GM12891 (cell line): ENCODE measurements at regions not wholly inside any gene's neighbourhood (a gene's known extent, or its start where the extent isn't known, plus 50 kb on each side); places are given as distances from the start of the nearest gene placed in this dataset.

Source experiments
- POLR2A ChIP-seq: IDR thresholded peaks from 2 replicates; pipeline ENCODE4 v1.6.1; 2011; ENCODE audit warnings: low read depth, low read length, control low read depth
- POLR2AphosphoS5 ChIP-seq: IDR thresholded peaks from 2 replicates; pipeline ENCODE4 v1.6.1; 2011; ENCODE audit warnings: low read depth, low read length, control low read depth
- TAF1 ChIP-seq: IDR thresholded peaks from 2 replicates; pipeline ENCODE4 v1.6.1; 2011; ENCODE audit warnings: low read depth, low read length, control low read depth

DNA sequence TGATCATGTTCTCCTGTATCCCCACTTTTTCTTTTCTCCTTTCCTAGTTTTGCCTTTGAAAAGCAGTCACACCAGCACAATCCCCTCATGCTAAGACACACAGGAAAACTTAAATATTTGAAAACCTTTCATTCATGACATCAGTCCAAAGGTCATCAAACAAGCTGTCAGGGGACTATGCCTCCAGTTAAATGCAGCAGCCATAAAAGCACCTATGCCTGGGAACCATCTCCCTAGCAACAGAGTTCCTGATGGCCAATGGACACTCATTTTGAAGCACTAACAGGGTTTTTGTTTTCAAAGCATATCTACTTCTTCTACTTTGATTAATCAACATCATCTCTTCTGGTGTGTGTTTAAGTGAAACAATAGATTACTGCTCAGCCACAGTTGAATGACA is 286.4 kb upstream of the PARD3B start:
- no peak for TF ChIP-seq POLR2AphosphoS5
- TF ChIP-seq POLR2A, result no peak
- no peak for TF ChIP-seq TAF1
